SH-SY5Y (cell line): ENCODE measurements at regions not wholly inside any gene's neighbourhood (a gene's known extent, or its start where the extent isn't known, plus 50 kb on each side); places are given as distances from the start of the nearest gene placed in this dataset.
A peak's percentile ranks its signal among the peaks of the same experiment; 100 is the strongest.

Experiments
- GATA2 ChIP-seq: IDR thresholded peaks from 2 replicates; pipeline ENCODE4 v1.6.1; 2011; ENCODE audit warnings: mild to moderate bottlenecking, low read depth, low read length
- GATA3 ChIP-seq: IDR thresholded peaks from 2 replicates; pipeline ENCODE4 v1.6.1; 2011; ENCODE audit warnings: low read depth, mild to moderate bottlenecking, low read length, moderate library complexity

DNA sequence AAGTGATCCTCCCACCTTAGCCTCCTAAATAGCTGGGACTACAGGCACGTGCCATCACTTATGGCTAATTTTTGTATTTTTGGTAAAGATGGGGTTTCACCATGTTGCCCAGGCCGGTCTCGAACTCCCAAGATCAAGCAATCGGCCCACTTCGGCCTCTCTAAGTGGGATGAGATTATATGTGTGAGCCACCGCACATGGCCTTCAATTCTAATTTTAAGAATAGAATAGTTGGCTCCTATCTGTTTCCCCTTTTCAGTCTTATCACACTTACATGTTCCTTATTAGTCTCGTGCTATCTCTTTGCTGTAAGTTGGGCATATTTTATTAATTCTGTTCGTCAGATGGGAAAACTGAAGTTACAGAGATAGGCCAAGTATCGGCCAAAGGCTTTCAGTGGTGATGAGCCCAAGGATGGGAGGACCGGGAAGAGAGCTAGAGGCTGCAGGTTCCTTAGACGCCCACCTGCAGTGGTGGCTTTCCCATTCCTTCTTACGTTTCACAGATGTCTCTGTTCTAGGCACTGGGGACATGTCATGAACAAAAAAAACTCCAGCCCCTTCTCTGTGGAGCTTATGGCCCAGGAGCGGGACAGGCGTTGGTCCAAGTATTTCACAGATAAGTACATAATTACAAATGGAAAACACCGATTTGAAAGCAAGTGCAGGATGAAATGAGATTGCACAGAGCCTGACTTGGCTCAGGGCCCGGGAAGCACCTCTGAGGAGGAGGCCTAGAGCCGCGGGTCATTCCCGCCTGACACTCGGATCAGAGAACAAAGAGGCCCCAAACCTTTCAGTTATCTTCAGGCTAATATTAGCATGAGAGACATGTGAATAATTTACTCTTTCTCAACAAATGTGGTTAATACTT, 91.1 kb upstream of the KLF13 start:
- no peak for TF ChIP-seq GATA3
- TF ChIP-seq GATA2, result peak; percentile 65; the same call in 1 of the 2 replicates

- TF ChIP-seq GATA3, result no peak
- peak; percentile 28; the same call in 1 of the 2 replicates for TF ChIP-seq GATA2
Observed at GRCh38 chr15:31236184-31237042, 90.2 kb upstream of the KLF13 start.

GRCh38 chr15:31237043-31237324, 89.7 kb upstream of the KLF13 start:
- no peak for TF ChIP-seq GATA2
- TF ChIP-seq GATA3, result no peak

GRCh38 chr15:31238906-31239305, 87.7 kb upstream of the KLF13 start:
- TF ChIP-seq GATA2, result no peak
- TF ChIP-seq GATA3, result no peak

DNA sequence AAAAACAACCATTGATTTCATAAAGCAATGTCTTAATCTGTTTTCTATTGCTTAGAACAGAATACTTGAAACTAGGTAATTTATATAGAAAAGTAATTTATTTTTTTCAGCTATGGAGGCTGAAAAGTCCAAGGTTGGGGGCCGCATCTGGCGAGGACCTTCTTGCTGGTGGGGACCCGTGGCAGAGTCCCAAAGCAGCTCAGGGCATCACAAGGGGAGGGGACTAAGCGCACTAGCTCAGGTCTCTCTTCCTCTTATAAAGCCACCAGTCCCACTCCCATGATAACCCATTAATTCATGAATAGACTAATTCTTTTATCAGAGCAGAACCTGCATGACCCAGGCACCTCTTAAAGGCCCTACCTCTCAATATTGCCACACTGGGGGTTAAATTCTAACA, 87.2 kb upstream of the KLF13 start:
- TF ChIP-seq GATA2 (no peak), GATA3 (no peak)

- TF ChIP-seq GATA2 (no peak), GATA3 (no peak)
Observed at GRCh38 chr15:31241888-31242522, 84.6 kb upstream of the KLF13 start.

DNA sequence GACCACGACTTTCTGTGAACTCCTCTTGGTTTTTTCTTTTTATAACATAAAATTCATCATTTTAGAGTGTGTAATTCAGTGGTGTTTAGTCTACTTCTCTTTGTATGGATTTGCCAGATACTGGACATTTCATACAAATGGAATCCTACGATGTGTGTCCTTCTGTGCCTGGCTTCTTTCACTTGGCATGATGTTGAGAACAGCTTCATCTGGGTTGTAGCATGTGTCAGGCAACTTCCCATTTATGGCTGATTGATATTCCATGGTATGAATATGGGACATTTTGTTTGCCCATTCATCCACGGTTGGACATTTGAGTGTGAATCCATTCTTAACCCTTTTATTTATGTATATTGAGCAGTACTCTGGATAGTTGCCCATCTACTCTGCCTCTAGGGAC, 82.7 kb upstream of the KLF13 start:
- TF ChIP-seq GATA3, result no peak
- TF ChIP-seq GATA2, result no peak

- no peak for TF ChIP-seq GATA3
- TF ChIP-seq GATA2, result no peak
Observed at GRCh38 chr15:31245135-31245689, 81.4 kb upstream of the KLF13 start.

DNA sequence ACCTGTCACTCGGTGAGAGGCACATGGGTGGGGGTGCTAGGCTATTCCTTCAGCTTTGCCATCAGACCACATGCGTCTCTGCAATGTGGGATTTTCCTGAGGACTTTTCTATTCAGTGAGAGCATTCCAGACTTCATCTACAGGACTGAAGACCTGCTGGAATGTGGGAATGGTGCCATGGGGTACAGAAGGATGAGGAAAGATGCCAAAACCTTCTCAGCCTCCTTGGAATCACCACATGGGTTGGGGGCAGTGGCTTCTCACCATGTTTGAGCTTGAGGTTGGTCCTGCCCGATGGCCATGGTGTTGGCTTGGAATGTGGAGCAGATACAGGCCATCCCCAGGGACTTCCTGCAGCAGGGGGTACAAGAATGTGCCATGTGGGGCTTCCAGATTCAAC, 80.9 kb upstream of the KLF13 start:
- TF ChIP-seq GATA2, result no peak
- TF ChIP-seq GATA3, result no peak

DNA sequence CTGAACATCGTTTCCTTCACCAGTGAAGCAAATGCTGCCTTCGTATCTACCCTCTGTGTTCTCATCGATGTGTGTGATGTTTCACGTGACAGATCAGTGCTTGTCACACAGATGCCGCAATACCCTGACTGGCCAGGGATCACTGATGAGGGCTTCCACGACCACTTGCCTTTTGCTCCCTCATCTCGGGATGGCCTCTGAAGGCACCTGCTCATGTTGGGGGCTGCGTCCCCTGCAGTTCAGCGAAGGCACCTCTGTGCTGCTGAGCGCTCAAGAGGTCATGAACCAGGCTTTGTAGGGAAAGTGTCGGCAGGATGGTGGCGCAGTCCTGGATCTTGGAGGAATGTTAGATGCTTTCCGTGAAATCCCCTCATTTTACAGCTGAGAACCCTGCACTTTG, 79.2 kb upstream of the KLF13 start:
- TF ChIP-seq GATA3 (no peak), GATA2 (no peak)

GRCh38 chr15:31248263-31248662, 78.4 kb upstream of the KLF13 start:
- no peak for TF ChIP-seq GATA2
- TF ChIP-seq GATA3, result no peak

GRCh38 chr15:31248951-31249350, 77.7 kb upstream of the KLF13 start:
- TF ChIP-seq GATA2, result no peak

DNA sequence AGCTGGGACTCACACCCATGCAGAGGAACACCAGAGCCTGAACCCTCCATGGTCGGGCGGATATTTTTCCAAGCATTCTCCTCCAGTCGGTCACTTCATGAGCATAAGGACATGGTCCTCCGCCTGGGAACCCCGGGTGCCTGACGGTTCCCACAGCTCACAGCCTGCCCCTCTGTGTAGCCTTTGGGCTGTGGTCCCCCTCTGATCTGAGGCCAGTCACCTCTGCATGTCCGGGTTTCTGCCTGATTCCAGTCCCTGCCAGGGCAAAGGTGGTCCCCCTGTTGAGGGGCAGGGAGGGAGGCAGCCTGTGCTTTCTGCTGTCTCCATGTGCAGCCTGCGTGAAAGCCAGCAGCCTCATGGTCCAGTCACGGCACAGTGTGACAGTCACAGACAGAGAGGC, 76.6 kb upstream of the KLF13 start:
- TF ChIP-seq GATA2 (no peak), GATA3 (no peak)

DNA sequence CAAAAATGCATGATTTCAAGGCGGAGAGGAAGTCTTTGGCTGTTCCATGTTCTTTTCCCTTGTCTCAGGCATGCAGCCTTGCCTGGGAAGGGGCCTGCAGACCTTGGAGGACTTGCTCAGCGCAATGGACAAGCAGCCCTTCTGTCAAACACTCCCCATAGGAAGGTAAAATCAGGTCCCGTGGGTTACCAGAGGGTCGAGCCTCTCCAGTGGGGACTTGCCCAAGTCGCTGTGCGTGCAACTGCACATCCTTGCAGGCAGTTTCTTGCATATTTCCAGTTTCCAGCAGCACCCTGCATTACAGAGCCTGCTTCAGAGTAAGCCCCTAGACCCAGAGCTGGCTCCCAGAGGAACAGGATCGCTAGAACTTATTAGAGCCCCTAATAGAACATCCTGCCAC, 75.5 kb upstream of the KLF13 start:
- no peak for TF ChIP-seq GATA2

GRCh38 chr15:31252171-31252785, 74.4 kb upstream of the KLF13 start:
- TF ChIP-seq GATA2 (no peak), GATA3 (no peak)
